ENCODE measurements at regions not wholly inside any gene's neighbourhood (a gene's known extent, or its start where the extent isn't known, plus 50 kb on each side); places are given as distances from the start of the nearest gene placed in this dataset.

DNA sequence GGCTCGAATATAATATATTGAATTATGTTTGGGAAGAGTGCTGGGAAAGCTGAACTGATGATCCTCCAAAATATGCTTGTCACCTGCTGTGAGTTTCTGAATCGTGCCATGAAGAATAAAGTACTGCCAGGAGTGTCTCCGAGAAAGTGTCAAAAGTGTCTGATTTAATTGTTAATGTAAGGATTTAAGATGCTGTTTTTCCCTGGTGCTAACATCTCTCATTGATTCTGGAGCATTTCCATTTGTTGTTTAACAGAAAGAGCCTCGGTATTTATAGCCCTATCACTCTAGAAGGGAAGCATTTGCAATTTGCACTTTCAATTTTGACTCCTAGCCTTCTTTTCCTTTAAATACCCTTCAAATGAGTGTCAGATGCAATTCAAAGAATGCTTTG is 342.2 kb downstream of the RND3 start:
- Mint-ChIP-seq H3K9me3 (peaks cover 13% of the 10 kb centered on the region), H3K27me3 (no peaks in the 10 kb centered on the region), H3K4me1 (no peaks in the 10 kb centered on the region), H3K27ac (no peak overlapping the region), H3K36me3 (ENCODE audit: low read depth) (no peaks in the 10 kb centered on the region), H3K4me3 (no peak overlapping the region)
- no peak for DNase-seq
- ChIA-PET CTCF (no interaction called here), POLR2A (no interaction called here)

DNA sequence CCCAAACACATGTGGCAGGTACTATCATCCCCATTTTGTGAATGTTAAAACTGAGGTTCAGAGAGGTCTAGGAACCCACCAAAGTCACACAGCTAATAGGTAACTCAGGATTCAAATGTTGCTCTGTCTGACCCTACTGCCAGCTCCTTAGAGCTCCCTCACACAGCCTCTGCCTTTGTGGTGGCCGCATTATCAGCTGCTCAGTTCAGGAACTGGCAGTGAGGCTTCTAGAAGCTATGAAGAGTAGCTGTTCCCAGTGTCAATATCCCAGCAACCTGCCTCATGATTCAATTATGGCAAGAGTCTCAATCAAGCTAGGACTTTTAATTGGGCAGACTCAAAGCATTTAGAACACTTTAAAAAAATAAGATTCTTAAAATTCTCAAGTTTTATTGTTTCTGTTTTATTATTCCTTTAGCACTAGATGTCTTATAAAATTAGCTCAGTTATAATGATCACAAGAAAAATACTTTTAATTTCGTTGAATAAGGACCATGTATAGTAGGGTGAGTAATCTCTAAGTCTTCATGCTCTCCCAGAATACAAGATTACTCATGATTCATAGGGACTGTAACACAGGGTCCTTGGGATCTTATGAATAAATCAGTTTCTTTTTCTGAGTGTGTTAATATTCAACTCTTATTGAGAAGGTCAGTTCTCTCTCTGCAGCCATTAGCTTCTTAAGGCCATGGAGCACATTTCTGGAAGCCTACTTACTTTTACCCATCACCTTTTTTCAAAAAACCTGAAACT is 342.7 kb downstream of the RND3 start:
- POLR2A ChIA-PET = no interaction called here
- no peak overlapping the region for H3K4me3 Mint-ChIP-seq
- H3K27me3 Mint-ChIP-seq = no peaks in the 10 kb centered on the region
- DNase-seq = no peak
- CTCF ChIA-PET = interaction anchor here (0.6 kb wide), 1 partner anchor 1626 kb away, joined by 3 read pairs; no protein-coding TSS in a partner anchor
- no peaks in the 10 kb centered on the region for H3K36me3 Mint-ChIP-seq (ENCODE audit: low read depth)
- H3K27ac Mint-ChIP-seq = no peak overlapping the region
- H3K9me3 Mint-ChIP-seq = peaks cover 13% of the 10 kb centered on the region
- no peaks in the 10 kb centered on the region for H3K4me1 Mint-ChIP-seq

DNA sequence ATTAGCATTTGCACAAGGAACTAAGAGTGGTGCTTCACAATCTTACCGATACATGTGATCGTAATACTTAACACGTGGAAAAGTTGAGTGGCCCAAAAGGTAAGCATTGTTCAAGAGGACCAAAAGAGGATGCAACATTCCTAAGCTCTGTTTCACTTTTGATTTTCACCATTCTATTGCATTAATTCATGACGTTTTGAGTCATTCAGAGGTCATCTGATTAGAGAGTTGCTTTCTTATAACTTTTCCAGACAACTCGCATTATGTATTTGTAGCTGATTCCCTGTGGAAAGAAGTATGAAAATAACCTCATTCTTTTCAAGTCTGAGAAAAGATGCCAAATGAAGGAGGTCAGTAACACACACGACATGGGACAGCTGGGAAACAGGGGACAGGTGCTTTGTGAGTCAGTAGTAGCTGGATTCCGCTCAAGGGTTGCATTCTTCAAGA is 344.4 kb downstream of the RND3 start:
- no peak for DNase-seq
- no peak overlapping the region for H3K27ac Mint-ChIP-seq
- H3K4me3 Mint-ChIP-seq = no peak overlapping the region
- H3K4me1 Mint-ChIP-seq = no peaks in the 10 kb centered on the region
- H3K9me3 Mint-ChIP-seq = peaks cover 13% of the 10 kb centered on the region
- ChIA-PET POLR2A (no interaction called here), CTCF (no interaction called here)
- no peaks in the 10 kb centered on the region for H3K27me3 Mint-ChIP-seq
- no peaks in the 10 kb centered on the region for H3K36me3 Mint-ChIP-seq (ENCODE audit: low read depth)

DNA sequence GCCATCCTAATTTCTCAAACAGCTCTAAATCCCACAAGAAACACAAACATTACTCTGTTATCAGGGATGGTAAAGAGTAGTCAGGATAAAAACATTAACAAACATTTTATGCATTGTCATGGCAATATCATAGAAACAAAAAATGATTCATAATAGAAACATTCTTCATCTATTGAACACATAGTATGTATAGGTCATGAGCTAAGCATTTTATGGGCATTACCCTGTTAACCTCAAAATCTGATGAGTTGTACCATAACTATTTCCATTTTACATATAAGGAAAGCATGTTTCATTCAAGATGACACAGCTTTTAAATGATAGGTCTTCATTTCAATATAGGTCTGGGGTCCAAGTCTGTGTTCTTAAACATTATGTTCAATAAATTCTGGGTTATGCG is 344.9 kb downstream of the RND3 start:
- H3K9me3 Mint-ChIP-seq = peaks cover 12% of the 10 kb centered on the region

DNA sequence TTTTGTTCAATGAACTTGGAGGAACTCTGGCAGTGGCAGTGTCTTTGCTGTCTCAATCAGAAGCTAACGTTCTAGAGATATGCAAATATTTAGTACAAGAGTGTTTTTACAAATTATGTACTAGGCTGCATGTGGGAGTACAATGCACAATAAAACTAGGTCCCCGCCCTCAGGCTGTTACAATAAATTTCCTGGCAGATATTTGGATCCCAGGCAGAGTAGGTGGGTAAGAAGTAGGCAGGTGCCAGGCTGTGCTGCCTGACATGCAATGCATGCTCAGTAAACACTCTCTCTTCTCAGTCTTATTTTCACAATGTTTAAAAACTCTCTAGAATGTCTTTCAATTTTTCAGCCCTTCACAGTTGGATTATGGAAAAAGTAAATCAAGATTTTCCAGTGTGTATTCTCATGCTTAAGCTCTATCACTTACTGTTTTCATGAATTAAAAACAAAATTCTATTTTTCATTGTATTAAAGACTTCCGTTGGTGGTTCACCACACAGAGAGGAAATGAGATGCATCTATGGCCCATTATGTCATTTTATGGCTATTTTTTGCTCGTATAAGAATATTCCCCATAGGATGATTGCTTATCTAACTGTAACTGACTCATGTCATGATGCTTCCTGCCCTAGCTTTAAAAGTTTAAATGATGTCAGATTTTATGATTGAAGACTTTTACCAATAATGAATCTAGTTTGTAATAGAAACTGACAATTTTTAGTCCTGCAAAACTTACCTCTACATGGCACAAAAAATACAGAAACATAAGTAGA is 346.1 kb downstream of the RND3 start:
- H3K4me1 Mint-ChIP-seq = no peaks in the 10 kb centered on the region

More for the DNA sequence above, 344.9 kb downstream of the RND3 start:
- CTCF ChIA-PET = no interaction called here
- H3K4me1 Mint-ChIP-seq = no peaks in the 10 kb centered on the region
- H3K27ac Mint-ChIP-seq = no peak overlapping the region
- H3K27me3 Mint-ChIP-seq = no peaks in the 10 kb centered on the region
- H3K4me3 Mint-ChIP-seq = no peak overlapping the region
- POLR2A ChIA-PET = no interaction called here
- H3K36me3 Mint-ChIP-seq (ENCODE audit: low read depth) = no peaks in the 10 kb centered on the region
- no peak for DNase-seq

DNA sequence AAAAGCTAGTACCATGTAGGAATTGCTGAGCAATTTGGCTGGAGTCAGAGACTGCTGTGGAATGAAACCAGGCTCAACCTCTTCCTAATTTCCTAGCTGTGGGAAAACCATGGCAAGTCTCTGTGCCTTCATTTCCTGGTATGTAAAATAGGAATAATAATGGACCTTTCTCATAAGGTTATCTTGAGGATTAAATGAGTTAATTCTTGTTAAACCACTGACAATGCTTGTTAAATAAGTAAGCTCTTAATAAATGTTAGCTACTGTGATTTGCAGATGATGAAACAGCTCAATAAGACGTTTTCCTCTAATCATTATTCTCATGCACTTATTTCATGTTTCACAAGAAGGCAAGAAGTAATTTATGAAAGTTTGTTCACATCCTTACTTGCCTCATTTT is 346.7 kb downstream of the RND3 start:
- no peaks in the 10 kb centered on the region for H3K4me1 Mint-ChIP-seq
- POLR2A ChIA-PET = no interaction called here

More for the DNA sequence above, 346.1 kb downstream of the RND3 start:
- Mint-ChIP-seq H3K27ac (no peak overlapping the region), H3K27me3 (no peaks in the 10 kb centered on the region), H3K4me3 (no peak overlapping the region), H3K36me3 (ENCODE audit: low read depth) (no peaks in the 10 kb centered on the region), H3K9me3 (peaks cover 3% of the 10 kb centered on the region)
- ChIA-PET CTCF (no interaction called here), POLR2A (no interaction called here)
- DNase-seq = no peak

DNA sequence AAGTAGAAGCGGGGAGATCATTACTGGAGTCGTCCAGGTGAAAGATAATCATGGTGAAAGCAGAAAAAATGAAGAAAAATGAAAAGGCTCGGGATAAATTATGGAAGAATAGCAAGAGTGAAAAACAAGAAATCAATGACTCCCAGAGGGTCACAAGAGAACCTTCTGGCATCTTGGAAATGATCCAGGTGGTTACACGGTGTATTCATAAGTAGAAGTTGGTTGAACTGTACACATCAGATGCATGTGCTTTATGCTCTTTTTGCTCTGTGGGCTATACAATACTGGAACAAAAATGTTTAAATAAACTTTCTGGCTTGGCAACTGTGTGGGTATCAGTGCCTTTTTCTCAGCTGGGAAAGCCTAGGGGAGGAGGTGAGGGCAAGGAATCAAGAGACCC is 348.9 kb downstream of the RND3 start:
- DNase-seq = no peak
- H3K27me3 Mint-ChIP-seq = no peaks in the 10 kb centered on the region
- no peaks in the 10 kb centered on the region for H3K4me1 Mint-ChIP-seq
- CTCF ChIA-PET = no interaction called here
- peaks cover 2% of the 10 kb centered on the region for H3K9me3 Mint-ChIP-seq
- POLR2A ChIA-PET = no interaction called here
- no peak overlapping the region for H3K27ac Mint-ChIP-seq
- no peaks in the 10 kb centered on the region for H3K36me3 Mint-ChIP-seq (ENCODE audit: low read depth)
- H3K4me3 Mint-ChIP-seq = no peak overlapping the region

More for the DNA sequence above, 346.7 kb downstream of the RND3 start:
- H3K4me3 Mint-ChIP-seq = no peak overlapping the region
- no peaks in the 10 kb centered on the region for H3K27me3 Mint-ChIP-seq
- CTCF ChIA-PET = interaction anchor here (0.9 kb wide), 1 partner anchor 27 kb away, joined by 3 read pairs; no protein-coding TSS in a partner anchor
- no peaks in the 10 kb centered on the region for H3K36me3 Mint-ChIP-seq (ENCODE audit: low read depth)
- no peak overlapping the region for H3K27ac Mint-ChIP-seq
- no peak for DNase-seq
- no peaks in the 10 kb centered on the region for H3K9me3 Mint-ChIP-seq

DNA sequence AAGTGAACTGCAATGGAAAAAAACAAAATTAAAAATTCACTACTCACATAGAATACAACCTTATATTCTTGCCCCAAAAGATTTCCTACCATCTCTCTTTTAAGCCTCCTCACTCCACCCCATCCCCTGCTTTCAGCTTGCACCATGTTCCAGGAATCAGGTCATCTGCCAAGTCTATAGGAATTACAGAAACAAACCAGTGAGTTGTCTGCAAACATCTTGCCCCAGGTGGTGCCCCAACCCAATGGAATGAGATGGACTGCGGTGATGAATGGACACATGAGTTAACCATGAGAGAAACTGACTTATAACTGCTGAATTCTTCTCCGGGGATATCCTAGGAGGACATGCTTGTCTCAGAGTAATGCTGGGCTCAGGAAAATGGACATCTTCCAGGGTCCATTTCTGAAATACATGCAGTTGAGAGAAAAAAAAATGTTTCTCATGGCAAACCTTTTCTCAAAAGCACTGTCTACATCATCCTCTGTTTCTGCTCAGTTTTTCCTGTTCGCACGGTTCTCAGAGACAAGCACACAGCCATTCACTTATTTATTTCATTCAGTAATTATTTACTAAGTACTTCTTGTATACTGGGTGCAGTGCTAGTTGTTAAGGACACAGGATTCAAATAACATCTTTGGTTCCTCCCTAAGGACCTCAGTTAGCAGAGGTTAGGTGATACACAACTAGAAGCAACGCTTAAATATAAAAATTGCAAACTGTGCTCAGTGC is 350.0 kb downstream of the RND3 start:
- H3K4me1 Mint-ChIP-seq = no peaks in the 10 kb centered on the region
- H3K9me3 Mint-ChIP-seq = peaks cover 2% of the 10 kb centered on the region

DNA sequence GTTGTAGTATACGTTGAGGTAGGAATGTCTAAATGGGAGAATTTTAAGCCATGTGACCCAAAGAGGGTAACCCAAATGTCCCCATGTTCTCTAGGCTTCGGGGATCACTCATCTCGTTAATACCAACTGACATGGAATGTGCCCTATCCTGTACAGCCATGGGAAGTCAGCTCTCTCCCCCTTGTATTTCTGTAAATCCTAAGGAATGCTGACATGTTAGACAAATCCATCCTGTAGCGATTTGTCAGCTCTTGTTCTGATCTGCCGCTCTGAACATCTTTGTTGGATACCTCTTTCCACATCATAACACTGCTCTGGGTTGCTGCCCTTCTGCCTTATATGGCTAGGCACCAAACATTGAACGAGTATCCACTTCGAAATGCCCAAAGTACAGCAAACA is 350.6 kb downstream of the RND3 start:
- CTCF ChIA-PET = interaction anchor here (0.6 to 1.1 kb wide), 2 partner anchors 11 to 289 kb away, joined by 3 read pairs; no protein-coding TSS in a partner anchor
- POLR2A ChIA-PET = no interaction called here

More for the DNA sequence above, 350.0 kb downstream of the RND3 start:
- no peak for DNase-seq
- CTCF ChIA-PET = interaction anchor here (1.1 kb wide), 1 partner anchor 11 kb away, joined by 3 read pairs; no protein-coding TSS in a partner anchor
- POLR2A ChIA-PET = no interaction called here
- Mint-ChIP-seq H3K36me3 (ENCODE audit: low read depth) (no peaks in the 10 kb centered on the region), H3K4me3 (no peak overlapping the region), H3K27me3 (no peaks in the 10 kb centered on the region), H3K27ac (no peak overlapping the region)

DNA sequence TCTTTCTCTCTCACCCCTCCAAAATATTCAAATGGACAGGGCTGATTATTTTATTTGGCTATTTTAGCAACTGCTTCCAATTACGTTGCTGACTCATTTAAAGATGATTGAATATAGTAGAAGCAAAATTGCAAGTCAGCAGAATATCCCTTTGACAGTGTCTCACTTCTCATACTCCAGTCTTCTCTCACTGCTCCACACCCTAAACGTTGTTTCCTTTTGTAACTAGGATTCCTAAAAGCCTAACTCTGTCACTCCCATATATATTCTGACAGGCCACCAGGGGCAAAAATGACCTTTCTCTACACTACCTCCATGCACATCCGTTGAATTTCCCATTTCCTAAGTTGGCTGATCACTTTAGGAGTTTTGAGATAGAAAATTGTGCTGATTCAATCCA is 351.1 kb downstream of the RND3 start:
- Mint-ChIP-seq H3K4me3 (no peak overlapping the region), H3K4me1 (no peaks in the 10 kb centered on the region), H3K27ac (no peak overlapping the region), H3K9me3 (peaks cover 2% of the 10 kb centered on the region), H3K36me3 (ENCODE audit: low read depth) (no peaks in the 10 kb centered on the region), H3K27me3 (no peaks in the 10 kb centered on the region)
- no peak for DNase-seq
- ChIA-PET CTCF (interaction anchor here (0.6 kb wide), 1 partner anchor 289 kb away, joined by 3 read pairs; no protein-coding TSS in a partner anchor), POLR2A (no interaction called here)

More for the DNA sequence above, 350.6 kb downstream of the RND3 start:
- H3K27me3 Mint-ChIP-seq = no peaks in the 10 kb centered on the region
- H3K36me3 Mint-ChIP-seq (ENCODE audit: low read depth) = no peaks in the 10 kb centered on the region
- H3K4me3 Mint-ChIP-seq = no peak overlapping the region
- H3K9me3 Mint-ChIP-seq = peaks cover 2% of the 10 kb centered on the region
- no peak overlapping the region for H3K27ac Mint-ChIP-seq
- no peaks in the 10 kb centered on the region for H3K4me1 Mint-ChIP-seq
- no peak for DNase-seq

DNA sequence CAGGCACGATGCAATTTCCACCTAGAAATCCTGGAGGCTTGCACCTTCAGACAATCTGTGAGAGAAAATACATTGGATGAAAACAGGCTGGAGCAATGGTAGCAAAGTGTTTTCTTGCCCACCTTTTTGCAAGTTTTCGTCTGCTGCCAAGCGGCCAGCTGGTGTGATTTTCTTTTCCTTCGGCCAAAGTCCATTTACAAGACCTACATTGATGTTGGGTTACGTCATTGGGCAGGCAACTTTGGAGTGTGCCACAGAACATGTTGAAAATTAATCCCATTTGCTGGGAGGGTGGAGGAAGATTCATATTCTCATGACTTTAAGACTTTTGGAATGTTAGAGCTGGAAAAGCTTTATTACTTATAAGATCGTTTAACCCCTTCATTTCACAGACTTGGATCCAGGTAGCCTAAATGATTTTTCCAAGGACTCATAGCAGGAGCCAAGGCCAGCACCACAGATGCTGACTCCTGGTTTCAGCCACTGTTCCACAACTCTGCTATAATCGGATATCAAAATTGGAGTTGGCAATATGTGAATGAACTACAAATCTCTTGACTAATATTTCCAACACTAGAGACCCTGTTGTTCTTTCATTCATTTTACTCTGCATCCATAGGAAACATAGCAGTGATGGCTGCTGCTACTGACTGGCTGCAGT is 352.1 kb downstream of the RND3 start:
- Mint-ChIP-seq H3K4me3 (no peak overlapping the region), H3K9me3 (peaks cover 2% of the 10 kb centered on the region), H3K27ac (no peak overlapping the region), H3K4me1 (no peaks in the 10 kb centered on the region), H3K27me3 (no peaks in the 10 kb centered on the region), H3K36me3 (ENCODE audit: low read depth) (no peaks in the 10 kb centered on the region)
- CTCF ChIA-PET = no interaction called here
- POLR2A ChIA-PET = no interaction called here
- no peak for DNase-seq

DNA sequence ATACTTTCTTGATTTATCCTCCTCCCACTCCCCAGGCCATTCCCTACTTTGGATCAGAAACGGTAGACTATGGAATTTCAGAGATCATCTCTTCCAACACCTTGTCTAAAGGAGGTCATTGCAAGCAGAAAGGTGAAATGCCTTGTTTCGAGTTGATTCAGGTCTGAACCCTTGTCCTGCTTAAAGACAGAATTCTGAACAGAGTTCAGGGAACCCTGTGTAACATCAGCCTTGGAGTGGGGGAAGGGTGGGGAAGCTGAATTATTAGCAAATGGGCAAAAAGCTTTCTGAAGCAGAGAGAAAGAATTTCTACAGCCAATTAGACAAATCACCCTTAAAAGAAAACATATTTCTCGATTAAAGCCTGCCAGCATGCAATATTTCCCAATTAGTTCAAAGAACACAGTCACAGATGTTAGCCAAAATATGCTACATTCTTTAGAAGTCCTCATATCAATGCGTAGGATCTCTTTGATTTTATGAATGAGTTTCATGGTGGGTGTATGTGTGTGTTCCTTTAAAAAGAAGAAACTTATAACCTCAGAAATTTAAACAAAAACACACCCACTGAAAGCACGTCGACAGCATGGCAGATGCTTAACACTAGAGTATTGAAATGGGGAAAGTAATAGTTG is 353.1 kb downstream of the RND3 start:
- peaks cover 2% of the 10 kb centered on the region for H3K9me3 Mint-ChIP-seq
- ChIA-PET CTCF (no interaction called here), POLR2A (no interaction called here)
- DNase-seq = no peak
- H3K4me1 Mint-ChIP-seq = no peaks in the 10 kb centered on the region
- no peak overlapping the region for H3K27ac Mint-ChIP-seq
- H3K27me3 Mint-ChIP-seq = no peaks in the 10 kb centered on the region
- H3K36me3 Mint-ChIP-seq (ENCODE audit: low read depth) = no peaks in the 10 kb centered on the region
- H3K4me3 Mint-ChIP-seq = no peak overlapping the region
